Right lobe of liver (tissue), 4 donors: ENCODE measurements at regions not wholly inside any gene's neighbourhood (a gene's known extent, or its start where the extent isn't known, plus 50 kb on each side); places are given as distances from the start of the nearest gene placed in this dataset.

Experiments
- POLR2A ChIP-seq: fragments of 450-650 bp; IDR thresholded peaks from one replicate; pipeline ENCODE4 v1.6.1; 2017; ENCODE audit warnings: antibody characterized with exemption, mild to moderate bottlenecking
- TF ChIP-seq, protein P1 (sequence below), 4 donors: fragments of 200-600 bp in 3 of 4; fragments of 450-650 bp in 1 of 4; IDR thresholded peaks; one replicate each; pipeline versions ENCODE4 v1.5.1 to v1.8.0; 2016 to 2022; ENCODE audit warnings: antibody characterized with exemption in 4 of 4, mild to moderate bottlenecking in 2 of 4
- donor health status: DM: no; HTN: no; CAD: no.
- donor health status: DM: no; HTN: no; CAD: no.
- donor health status: DM: no; HTN: yes; CAD: no.

DNA sequence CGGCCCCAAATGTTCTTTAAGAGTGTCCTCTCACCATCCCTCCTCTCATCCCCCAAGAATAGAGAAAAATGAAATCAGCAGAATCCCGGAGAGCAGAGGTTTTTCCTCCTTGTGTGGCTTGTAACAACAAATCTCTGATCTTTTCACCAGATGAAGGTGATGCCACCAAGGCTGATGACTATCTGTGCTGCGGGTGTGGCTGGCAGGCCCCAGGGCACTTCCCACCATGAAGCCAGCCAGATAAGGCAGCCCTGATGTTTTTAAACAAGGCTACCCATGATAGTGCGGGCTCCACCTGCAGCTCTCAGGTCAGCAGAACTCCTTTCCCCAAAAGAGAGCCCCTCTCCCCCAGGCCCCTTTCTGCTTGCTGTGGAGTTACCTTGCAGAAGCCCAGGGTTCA, 58.0 kb upstream of the PARP11 start:
- TF ChIP-seq, protein P1, sequence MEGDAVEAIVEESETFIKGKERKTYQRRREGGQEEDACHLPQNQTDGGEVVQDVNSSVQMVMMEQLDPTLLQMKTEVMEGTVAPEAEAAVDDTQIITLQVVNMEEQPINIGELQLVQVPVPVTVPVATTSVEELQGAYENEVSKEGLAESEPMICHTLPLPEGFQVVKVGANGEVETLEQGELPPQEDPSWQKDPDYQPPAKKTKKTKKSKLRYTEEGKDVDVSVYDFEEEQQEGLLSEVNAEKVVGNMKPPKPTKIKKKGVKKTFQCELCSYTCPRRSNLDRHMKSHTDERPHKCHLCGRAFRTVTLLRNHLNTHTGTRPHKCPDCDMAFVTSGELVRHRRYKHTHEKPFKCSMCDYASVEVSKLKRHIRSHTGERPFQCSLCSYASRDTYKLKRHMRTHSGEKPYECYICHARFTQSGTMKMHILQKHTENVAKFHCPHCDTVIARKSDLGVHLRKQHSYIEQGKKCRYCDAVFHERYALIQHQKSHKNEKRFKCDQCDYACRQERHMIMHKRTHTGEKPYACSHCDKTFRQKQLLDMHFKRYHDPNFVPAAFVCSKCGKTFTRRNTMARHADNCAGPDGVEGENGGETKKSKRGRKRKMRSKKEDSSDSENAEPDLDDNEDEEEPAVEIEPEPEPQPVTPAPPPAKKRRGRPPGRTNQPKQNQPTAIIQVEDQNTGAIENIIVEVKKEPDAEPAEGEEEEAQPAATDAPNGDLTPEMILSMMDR (IDR thresholded peaks at IDR 0.05): no peak
- no peak for TF ChIP-seq POLR2A
